Right renal pelvis (tissue), 4 donors: ENCODE measurements at regions not wholly inside any gene's neighbourhood (a gene's known extent, or its start where the extent isn't known, plus 50 kb on each side); places are given as distances from the start of the nearest gene placed in this dataset.

ENCODE experiments used
- DNase-seq, 4 donors: peaks; one replicate each; pipeline ENCODE4 v3.0.0-alpha.2; 2013; ENCODE audit warnings: low read depth in 4 of 4, low spot score in 3 of 4, missing footprints in 1 of 4

DNA sequence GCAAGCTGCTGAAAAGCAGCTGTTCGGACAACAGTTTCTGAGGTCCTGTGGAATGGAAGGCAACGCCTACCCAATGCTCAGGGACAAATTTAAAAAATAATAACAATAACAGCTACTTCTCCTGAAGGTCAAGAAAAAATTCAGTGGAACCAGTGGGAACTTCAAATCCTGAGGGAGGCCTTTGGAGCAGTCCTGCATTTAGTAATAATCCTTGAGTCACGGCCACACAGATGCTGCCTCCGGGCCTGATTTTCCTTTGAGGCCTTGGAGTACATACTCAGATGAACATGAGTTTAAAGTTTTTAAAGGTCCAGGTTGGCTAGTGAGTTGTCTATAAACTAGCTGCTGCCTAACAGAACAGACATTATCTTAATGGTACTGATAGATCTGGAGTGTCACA is 268.0 kb downstream of the MSRB3 start:
- no peak for DNase-seq

DNA sequence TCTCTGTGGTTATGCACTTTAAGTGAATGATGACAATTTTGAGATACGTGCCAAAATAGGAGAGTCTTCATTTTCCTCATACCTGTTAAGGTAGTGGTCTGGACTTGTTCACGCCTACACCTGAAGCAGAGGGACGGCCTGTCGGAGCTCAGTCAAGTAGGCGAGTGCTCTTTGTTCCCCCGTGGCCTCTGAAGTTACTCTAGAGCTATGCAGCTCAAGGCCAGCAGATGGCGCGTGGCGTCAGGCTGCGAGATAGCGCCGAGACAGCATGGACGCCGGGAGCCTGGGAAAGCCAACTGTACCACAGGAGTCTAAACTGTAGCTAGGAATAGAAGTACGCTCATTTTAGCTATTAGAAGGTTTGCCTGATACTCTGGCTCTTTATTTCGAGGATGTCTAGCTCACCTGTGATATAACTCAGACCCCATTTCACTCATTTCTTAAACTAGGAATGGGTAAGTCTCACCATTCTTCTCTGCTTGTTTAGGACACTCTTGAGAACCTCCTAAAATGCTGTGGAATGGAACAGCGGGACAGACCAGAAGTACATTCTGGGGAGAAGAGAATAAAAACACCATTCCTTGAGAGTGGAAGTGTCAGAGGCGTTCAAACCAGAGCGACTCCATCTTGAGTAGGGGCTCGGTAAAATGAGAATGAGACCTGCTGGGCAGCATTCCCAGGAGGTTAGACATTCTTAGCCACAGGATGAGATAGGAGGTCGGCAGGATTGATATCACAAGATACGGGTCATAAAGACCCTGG is 267.4 kb upstream of the HMGA2 start:
- peak in 3 of 4 donors; percentile 60 to 73 (median 72) for DNase-seq

DNA sequence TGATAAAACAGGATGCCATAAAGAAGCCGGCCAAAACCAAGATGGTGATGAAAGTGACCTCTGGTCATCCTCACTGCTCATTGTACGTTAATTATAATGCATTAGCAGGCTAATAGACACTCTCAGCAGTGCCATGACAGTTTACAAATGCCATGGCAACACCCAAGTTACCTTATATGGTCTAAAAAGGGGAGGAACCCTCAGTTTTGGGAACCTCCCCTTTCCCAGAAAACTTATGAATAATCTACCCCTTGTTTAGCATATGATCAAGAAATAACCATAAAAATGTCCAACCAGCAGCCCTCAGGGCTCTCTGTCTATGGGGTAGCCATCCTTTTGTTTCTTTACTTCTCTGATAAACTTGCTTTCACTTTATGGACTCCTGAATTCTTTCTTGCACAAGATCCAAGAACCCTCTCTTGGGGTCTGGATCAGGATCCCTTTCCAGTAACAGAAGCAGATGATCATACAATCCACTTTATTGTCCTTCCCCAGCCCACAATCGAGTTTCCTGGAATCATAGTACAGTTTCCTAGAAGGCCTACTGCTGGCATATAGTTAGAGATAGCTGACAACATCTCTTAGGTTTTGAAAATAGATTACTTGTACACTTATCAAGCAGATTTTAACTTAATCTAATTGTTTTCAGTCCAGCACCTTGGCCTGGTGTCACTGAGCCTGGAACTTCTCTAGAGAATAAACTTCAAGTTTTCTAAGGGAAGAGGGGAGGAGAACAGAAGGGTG is 266.7 kb upstream of the HMGA2 start:
- DNase-seq: no peak

DNA sequence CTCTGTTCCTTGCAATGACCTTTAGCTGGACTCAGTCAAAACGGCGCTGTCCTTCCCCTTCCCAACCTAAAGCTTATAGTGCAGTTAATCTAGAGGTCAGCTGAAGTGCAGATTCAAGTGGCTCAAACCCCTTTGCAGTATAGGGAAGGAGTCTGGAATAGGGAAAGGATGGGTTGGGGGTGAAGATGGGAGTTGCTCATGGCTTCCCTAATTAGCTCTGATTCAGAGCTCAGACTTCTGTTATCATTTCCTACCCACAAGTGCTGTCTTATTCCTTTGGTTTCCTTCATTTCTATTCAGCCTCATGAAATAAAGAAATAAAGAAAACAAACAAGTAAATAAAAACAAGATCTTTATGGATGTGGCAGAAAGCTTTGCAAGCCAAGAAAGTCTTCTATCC is 264.0 kb upstream of the HMGA2 start:
- DNase-seq: no peak

DNA sequence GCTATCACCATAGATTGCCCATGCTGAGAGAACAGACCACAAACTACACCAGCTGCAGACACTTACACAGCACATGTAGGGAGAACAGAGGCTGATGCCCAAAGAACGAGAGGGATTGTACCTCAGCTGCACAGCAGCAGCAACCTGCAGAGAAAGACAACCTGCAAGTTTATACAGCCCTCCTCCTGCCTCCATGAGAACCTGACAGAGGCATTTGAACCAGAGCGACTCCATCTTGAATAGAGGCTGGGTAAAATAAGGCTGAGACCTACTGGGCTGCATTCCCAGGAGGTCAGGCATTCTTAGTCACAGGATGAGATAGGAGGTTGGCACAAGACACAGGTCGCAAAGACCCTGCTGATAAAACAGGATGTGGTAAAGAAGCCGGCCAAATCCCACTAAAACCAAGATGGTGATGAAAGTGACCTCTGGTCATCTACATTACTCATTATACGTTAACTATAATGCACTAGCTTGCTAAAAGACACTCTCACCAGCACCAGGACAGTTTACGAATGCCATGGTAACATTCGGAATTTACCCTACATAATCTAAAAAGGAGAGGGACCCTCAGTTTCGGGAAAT is 262.4 kb upstream of the HMGA2 start:
- no peak for DNase-seq

DNA sequence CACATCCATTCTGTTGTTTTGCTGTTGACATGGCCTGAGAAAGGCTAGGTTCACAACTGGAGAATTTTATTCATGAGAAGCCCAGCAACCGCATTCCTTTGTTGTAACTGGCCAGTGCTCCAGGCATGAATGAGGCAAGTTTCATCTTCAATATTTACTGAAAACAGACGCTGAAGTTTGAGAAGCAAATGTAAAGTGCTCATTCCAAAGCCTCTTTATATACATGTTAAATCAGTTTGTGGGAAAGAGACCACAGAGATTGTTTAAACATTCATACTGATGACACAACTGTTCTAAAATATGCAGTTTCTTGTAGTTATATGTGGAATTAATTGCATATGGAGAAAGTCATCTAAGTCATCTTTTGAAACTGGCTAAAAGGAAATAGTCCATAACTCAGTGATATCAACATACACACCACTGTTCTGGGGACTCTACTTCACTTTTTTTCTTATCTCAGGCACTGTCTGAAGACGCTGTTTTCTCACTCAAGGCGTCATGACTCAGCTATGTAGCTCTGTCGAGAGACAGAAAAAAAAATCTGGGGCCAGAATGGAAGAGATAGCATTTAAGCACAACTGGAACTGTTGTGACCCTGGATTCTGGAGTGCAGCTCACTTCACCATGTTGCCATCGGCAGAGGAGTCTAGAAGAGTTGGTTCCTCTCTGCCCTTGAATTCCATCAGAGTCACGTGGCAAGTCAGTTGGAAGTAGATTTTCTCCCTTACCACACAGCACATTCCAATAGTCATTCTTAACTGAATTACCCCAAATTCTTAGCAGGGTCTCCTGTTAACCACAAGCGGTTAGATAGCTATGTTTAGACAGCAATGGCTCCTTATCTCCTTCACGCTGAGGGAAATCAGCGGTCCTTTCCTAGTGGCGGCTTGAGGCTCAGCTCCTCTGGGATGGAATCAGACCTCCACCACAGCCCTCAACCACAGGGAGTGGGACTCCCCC is 258.4 kb upstream of the HMGA2 start:
- DNase-seq: no peak

DNA sequence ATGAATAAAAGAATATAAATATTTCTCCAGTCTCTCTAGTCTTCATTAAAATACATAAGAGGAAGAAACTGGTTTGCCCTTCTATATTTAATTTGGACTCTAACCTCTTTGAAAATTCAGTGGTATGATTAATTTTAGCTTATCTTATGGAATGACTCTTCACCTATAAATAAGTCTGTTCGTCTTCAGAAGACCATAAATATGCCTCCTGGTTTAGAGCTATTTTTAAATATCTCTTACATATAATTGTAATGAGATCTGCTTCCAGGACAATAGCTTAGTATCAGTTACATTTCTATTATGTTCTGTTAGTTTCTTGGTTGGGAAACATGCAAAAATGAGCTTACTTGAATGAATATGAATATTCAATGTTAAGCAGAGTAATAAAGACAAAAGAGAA is 257.5 kb upstream of the HMGA2 start:
- DNase-seq: no peak

DNA sequence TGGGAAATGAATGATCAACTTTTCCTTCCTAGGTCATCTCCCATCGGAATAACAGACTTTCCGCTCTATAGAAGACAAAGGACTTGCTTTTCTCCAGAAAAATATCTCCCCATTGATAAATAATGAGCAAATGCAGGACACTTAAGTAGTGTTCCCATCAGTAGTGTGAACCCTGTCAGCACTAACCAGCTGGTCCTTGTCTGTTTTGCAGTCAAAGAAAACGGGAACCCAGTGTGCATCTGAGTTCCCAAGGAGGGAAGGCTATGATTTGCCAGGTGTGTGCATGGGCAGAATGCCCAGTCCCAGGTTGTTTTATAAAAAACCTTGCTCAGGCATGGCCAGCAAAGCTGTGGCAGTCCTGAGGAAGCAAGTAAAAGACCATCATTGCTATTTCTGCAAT is 256.5 kb upstream of the HMGA2 start:
- no peak for DNase-seq

DNA sequence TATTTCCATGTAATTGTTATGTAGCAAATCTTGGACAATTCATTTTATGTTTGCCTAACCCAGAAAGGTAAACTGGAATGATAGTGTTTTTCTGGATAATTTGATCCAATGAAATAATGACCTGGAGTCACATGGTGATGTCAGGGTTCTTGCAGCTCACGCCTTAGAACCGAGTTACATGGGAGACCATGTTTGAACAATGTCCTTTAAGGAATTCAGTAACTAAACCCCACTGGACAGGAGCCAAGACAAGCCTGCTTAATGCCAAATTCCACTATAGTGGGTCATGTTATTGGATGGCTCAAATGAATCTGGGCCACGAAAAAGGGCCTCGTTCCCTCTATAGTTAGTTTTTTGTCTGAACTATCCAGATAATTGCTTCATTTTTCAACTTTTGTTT is 255.8 kb upstream of the HMGA2 start:
- DNase-seq: no peak

DNA sequence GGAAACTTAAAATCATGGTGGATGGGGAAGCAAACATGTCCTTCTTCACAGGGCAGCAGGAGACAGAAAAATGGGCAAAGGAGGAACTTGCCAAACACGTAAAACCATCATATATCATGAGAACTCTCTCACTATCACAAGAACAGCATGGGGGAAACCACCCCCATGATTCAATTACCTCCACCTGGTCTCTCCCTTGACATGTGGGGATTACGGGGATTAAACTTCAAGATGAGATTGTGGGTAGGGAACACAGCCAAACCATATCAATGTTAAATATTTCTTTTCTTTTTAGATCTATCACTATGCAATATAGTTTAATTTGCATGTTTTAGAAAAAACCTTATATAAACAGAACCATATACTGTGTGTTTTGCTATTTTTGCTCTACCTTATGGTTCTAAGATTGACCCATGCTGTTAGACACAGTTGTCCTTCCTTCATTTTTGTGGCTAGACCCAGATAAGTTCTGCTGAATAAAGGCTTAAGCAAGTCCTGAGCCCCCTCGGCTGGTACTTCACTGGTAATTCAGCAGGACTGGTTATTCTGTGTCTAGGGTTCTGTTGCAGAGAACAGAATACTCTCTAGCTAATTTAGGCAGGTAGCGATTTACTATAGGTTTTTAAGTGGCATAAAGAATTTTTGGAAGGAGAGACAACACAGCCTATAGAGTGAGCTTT is 253.7 kb upstream of the HMGA2 start:
- DNase-seq: no peak

DNA sequence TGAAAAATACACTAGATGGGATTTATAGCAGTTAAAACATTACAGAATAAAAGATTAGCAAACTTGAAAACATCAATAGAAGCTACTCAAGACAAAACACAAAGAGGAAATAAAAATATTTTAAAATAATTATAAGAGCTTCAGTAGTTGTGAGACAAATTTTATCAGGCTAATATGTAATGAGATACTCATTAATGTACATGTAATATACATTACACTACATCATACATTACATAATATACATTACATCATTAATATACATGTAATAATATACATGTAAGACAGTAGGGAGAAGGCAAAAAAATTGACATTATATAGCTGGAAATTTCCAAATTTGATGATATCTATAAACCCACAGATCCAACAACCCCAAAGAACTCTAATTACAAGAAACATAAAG is 249.4 kb upstream of the HMGA2 start:
- DNase-seq: no peak

DNA sequence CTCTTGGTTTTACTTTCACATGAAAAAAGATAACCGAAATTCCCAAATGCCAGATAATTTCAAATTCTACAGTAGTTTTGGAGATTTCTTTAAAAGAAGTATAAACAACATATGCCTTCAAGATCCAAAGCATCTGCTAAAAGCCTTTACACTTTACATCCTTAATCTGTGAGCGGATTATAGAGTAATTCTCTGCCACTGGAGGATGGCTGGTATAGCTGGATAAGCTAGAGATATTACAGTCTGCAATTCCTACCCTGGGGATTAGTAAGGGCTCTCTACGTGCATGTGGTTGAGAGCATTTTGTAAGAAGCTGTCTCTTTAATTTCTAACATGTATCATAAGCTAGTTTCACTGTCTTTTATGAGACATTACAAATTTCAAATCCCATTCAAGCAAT is 240.3 kb upstream of the HMGA2 start:
- DNase-seq: no peak

DNA sequence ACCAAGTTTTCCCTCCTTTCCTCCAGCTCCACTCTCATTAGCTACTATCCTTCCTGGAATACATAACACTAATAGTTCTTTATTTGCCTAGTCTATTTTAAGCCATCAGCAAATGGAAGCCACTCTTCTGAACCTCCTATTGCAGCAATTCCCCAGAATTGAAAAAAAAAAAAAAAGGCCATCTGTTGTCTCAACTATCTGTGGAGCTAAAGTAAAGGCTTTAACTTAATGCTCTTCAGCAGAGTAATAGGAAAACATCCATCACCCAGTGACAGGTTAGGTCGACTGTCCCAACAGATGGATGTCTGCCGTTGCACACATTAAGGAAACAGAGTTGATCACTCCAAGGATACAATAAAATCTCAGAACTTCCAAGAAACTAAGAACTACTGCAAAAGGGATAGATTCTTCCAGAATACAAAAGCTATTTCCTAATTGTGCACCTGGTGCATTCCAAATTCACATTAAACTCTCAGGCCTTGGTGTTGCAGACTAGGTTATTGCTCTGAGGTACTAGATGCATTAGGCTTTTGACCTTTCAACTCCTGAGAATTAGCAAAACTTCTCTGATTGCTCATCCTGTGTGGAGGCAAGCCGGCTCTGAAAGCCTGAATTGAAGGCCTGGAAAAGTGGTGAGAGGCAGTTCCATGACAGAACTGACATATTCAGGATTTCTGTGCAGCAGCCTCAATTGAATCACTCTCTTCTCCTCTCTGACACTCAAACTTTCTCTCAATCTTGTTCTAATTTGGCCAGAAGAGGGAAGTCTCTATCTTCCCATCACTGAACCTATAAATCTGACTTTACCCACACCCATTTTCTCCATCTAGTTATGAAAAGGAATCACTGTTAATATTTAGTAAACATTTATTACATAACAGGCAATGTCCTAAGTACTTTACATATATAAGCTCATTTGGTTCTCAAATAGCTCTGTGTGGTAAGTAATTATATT is 238.4 kb upstream of the HMGA2 start:
- no peak for DNase-seq

DNA sequence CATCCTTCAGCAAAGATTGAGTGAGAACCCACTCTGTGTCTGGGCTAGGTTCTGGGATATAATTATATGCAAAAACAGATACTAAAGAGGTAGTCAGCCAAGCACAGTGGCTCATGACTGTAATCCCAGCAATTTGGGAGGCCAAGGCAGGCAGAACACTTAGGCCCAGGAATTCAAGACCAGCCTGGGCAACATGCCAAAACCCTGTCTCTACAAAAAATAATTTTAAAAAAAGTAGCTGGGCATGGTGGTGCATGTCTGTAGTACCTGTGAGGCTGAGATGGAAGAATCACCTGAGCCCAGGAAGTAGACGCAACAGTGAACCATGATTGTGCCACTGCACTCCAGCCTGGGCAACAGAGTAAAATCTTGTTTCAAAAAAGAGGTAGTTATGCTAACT is 237.5 kb upstream of the HMGA2 start:
- DNase-seq: no peak

DNA sequence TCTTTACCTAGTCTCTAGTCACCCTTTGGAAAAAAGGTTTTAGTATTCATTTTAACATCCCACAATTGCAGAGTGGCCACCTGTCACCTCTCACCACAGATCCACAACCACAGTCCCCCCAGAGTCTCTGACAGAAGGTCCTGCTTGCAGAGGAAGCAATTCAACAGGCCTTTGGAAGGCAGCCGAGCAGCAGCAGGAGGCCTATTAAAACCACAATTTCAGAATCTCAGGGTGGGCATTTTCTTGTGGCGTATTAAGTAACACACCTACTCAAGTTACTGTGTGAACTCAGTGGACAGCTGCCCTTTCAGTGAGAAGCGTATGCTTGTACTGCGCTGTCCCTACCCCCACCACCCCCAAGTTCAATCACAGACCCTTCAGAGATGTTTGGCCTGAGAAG is 234.0 kb upstream of the HMGA2 start:
- DNase-seq: no peak

DNA sequence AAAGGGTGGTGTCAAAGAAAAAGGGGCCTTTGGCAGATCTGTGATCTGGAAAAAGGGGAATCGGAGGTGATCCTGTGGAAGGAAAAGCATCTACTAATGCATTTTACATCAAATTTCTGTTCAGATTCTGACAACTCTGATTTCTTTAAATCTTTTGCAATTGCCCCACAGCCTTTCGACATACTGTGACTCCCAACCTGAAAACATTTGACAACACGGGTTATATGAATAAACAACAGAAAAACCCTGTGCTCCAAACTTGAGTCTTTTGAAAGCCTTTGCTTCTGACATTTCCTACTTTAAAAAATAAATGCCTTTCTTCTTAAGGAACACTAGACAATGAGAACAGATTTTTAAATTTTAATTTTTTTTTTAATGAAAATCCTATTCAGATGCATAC is 231.9 kb upstream of the HMGA2 start:
- DNase-seq: no peak

DNA sequence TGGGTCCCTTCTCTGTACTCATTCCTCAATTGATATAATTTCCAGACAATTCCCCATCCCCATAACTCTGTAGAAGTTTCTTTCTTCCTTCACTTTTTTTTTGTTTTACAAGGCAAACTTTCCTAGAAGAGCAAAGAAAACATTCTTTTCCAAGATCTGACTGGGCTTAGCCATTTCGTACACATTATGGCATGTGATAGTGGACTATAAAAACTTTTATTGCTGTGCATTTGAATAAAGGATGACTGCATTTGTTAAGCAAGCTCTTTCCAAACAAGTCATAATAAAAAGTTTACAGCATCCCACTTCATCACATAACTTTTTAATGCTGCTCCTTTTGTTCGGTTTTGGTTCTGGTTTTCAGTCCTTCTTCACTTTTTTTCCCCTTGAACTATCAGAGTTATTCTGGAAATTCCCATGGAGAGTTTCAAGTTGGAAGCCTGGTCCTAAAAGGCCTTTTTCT is 231.0 kb upstream of the HMGA2 start:
- DNase-seq: no peak

DNA sequence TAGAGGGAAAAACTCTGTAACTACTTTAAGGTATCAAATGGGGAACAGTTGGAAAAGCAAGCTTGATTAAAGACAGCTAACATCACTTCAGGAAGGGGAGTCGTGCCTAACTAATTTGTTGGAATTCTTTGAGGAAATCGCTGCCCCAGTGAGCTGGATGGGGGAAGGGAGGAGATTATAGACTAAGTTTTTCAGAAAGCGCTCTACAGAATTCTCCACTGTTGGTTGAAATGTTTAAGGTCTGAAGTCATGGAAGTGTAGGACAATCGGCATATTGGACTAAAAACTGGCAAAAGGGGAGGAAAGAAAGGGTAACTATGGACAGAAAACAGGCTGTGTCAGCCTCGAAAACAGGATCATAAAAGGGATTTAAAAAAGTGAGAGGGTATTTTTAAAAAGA is 229.9 kb upstream of the HMGA2 start:
- no peak for DNase-seq

DNA sequence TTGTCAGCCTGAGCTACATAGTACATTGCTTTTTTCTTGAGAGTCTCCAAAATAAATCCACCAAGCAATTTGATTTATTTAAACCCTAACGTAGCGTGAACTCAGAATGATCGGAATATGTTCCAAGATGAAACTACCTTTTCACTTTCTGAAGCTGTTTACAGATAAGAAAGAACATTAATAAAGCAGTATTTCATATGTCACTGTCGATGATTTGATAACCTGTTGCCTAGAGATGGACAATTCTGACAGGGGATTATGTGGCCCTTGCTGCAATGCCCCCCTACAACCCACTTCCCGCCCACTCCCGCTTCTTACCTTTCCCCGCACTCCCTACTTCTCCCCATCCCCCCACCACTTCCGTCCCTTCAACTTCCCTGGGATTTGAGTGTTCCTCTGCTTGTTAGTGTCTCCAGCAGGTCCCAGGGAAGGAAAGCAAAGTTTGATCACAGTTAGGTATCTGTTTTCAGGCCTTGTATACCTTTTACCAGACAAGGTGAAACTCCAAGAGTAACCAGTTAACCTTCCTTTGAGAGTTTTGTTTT is 229.2 kb upstream of the HMGA2 start:
- DNase-seq: no peak
